ENCODE measurements at regions not wholly inside any gene's neighbourhood (a gene's known extent, or its start where the extent isn't known, plus 50 kb on each side); places are given as distances from the start of the nearest gene placed in this dataset.

- no peak for DNase-seq
These were observed 211.6 kb downstream of the ADAM29 start for GRCh38 chr4:175129797-175130196.

- DNase-seq, result no peak
These were observed 221.0 kb downstream of the ADAM29 start for GRCh38 chr4:175139205-175139604.

GRCh38 chr4:175143116-175143515, 225.0 kb downstream of the ADAM29 start:
- no peak for DNase-seq

- no peak for DNase-seq
These were observed 228.6 kb downstream of the ADAM29 start for GRCh38 chr4:175146799-175147198.

- no peak for DNase-seq
These were observed 229.1 kb downstream of the ADAM29 start for GRCh38 chr4:175147233-175147632.

- DNase-seq, result no peak
These were observed 247.9 kb downstream of the ADAM29 start for GRCh38 chr4:175166020-175166419.

- DNase-seq, result no peak
These were observed 258.6 kb downstream of the ADAM29 start for GRCh38 chr4:175176710-175177109.

GRCh38 chr4:175190654-175191053, 272.5 kb downstream of the ADAM29 start:
- no peak for DNase-seq

GRCh38 chr4:175198056-175198455, 279.9 kb downstream of the ADAM29 start:
- no peak for DNase-seq

GRCh38 chr4:175215208-175215607, 297.1 kb downstream of the ADAM29 start:
- no peak for DNase-seq

- no peak for DNase-seq
These were observed 297.5 kb downstream of the ADAM29 start for GRCh38 chr4:175215657-175216056.

- no peak for DNase-seq
These were observed 311.0 kb downstream of the ADAM29 start for GRCh38 chr4:175229154-175229553.

GRCh38 chr4:175234162-175234561, 316.0 kb downstream of the ADAM29 start:
- no peak for DNase-seq

GRCh38 chr4:175238827-175239517, 320.8 kb downstream of the ADAM29 start:
- no peak for DNase-seq

- no peak for DNase-seq
These were observed 328.8 kb downstream of the ADAM29 start for GRCh38 chr4:175246941-175247340.

- DNase-seq, result no peak
These were observed 334.5 kb downstream of the ADAM29 start for GRCh38 chr4:175252642-175253041.

GRCh38 chr4:175253184-175253902, 335.2 kb downstream of the ADAM29 start:
- no peak for DNase-seq

- DNase-seq, result no peak
These were observed 345.4 kb downstream of the ADAM29 start for GRCh38 chr4:175263537-175263936.

- no peak for DNase-seq
These were observed 353.0 kb downstream of the ADAM29 start for GRCh38 chr4:175271010-175271630.

- no peak for DNase-seq
These were observed 356.0 kb downstream of the ADAM29 start for GRCh38 chr4:175273995-175274753.

GRCh38 chr4:175277816-175278215, 359.7 kb downstream of the ADAM29 start:
- DNase-seq, result no peak

GRCh38 chr4:175280153-175280552, 362.0 kb downstream of the ADAM29 start:
- no peak for DNase-seq

GRCh38 chr4:175281894-175282293, 363.7 kb downstream of the ADAM29 start:
- DNase-seq, result no peak
